ENCODE measurements at regions not wholly inside any gene's neighbourhood (a gene's known extent, or its start where the extent isn't known, plus 50 kb on each side); places are given as distances from the start of the nearest gene placed in this dataset.

DNA sequence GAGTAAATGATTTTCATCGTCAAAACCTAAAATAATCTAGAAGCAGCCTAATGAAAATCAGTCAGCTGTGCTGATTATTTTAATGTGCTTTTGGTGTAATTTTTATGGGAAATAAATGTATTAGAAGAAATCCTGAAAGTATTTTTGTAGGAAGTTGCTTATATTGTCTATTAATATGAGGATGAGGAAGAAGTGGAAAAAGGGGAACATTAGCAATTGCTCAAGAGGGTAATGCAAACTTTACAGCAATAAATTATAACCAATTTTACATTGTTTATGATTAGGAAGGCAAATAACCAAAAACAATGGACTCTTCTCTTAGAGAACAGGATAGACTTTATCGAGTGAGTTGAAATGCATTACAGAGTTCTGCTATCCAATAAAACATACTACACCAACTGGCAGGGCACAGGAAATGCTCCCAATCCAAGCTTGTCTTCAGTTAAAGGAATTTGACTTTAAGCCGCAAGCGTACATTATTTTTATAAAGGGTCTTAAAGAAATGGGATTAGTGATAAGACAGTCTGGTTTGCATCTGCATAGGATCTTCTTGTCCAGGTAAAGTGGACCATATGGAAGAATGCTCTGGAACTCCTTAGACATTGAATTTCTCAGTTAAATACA lies 374.8 kb downstream of the PDGFC start:
- CTCF ChIA-PET: no interaction called here
- POLR2A ChIA-PET: no interaction called here

DNA sequence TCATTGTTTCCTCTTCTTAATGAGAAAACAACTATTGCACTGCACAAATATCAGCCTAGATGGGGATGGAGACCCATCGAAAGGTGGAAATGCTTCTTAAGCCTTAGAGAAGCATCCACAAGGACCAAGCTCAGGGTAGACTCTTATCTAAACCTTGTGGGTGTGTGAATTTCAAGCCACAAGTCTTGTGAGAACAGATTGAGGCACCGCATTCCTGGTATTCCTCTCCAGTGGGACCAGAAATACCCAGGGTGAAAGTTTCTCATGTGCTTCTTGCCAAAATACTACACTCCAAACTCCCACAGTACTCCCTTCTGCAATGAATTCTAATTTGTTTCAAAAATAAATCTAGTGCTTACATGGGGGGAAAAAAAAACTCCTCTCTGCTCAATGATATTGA lies 375.6 kb downstream of the PDGFC start:
- ChIA-PET CTCF (no interaction called here), POLR2A (no interaction called here)

DNA sequence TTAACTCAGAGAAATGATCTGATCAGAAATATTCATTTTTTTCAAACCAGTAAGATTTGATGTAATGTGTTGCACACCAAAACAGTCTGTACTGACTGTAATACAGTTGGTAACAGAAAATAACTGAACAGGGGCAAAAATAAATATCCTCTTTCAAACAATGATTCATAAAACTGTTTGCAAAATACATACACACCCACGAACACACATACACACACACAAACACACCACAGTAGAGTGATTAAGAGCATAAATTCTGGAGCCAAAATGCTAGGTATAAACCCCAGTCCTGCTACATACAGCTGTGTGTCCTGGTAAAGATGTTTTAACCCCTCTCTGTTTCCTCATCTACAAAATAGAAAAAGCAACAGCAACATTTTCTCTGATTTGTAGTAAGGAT lies 376.6 kb downstream of the PDGFC start:
- CTCF ChIA-PET: no interaction called here

DNA sequence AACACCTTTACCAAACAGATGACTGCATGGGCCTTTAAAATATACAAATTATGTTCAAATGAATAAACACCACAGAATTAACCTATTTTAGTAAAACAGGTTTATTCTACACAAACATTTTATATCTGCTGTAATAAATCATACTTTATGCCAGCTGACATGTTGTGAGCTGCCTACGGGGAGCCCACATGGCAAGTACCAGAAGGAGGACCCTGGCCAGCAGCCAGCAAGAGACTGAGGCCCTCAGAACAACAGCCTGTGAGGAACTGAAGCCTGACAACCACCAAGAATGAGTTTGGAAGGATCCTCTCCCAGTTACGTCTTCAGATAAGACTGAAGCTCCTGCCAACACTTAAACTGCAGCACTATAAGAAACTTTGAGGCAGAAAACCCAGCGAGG lies 377.0 kb downstream of the PDGFC start:
- CTCF ChIA-PET: no interaction called here
- POLR2A ChIA-PET: no interaction called here

More for the DNA sequence above, 376.6 kb downstream of the PDGFC start:
- POLR2A ChIA-PET: no interaction called here

DNA sequence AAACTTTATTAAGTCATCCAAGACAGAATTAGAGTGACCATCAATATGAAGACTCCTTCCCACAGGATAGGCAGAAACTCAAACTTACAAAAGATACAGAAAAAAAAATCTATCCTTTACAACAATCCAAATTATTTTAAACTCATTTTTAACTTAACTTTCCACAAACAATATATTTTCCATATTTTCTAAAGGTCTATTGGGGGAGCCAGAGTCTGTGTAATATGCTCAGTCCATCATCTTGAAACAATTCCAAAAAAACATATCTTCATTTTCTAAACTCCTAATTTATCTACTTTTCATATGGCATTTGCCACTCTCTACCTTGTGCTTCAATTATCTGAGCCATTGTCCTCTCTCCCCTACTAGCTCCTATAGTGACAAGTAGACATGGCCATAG lies 378.1 kb downstream of the PDGFC start:
- ChIA-PET POLR2A (no interaction called here), CTCF (no interaction called here)

DNA sequence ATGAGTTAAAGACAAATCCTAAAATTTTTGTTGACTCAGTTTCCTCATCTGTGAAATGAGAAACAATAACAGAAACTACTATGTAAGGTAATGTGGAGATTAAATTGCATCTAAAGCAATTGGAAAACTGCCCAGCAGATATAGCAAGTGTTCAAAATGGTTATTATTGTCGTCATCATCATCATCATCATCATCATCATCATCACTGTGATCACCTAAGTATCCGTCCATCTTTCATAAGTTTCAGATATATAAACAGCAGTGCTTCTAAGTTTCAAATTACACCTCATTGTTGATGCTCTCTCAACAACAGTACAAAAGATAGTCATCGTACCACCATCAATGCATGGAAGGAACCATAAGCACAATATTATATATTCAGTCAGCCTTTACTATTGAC lies 379.9 kb downstream of the PDGFC start:
- POLR2A ChIA-PET: no interaction called here
- CTCF ChIA-PET: no interaction called here

DNA sequence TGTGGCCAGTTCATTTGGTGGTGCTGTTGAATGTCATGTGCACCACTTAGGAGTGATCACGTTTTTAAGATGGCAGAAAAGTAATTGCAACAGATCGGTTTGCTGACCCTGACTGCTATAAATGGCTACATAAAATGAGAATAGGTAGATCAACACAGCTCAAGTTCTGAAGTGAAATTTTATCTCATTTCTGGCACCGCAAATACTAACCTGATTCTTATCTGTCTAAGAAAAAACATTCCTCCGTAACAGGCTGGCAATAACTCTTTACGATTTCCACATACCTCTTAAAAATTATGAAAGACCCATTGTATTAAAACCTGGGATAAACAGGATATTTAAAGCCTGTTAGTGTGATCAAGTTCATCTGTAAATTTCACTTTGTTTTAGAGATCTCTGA lies 387.5 kb downstream of the PDGFC start:
- CTCF ChIA-PET: no interaction called here
- POLR2A ChIA-PET: no interaction called here

DNA sequence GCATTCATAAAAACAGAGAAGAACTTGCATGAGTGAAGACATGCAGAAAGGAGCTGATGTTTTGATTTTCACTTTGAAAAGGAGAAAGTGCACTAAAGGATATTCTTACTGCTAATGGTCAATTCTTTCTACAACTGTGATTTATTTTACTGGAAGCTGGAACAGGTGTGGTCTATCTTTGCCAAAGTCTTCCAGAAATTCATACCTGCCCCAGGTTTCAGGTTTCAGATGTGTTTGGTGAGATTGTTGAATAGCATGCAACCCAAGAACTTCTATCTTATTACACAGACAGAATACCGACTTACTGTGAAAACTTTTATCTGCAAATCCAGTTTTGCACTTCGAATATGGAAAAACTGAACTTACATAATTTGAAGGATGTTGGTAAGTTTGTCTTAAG lies 388.3 kb downstream of the PDGFC start:
- POLR2A ChIA-PET: no interaction called here
- CTCF ChIA-PET: no interaction called here

DNA sequence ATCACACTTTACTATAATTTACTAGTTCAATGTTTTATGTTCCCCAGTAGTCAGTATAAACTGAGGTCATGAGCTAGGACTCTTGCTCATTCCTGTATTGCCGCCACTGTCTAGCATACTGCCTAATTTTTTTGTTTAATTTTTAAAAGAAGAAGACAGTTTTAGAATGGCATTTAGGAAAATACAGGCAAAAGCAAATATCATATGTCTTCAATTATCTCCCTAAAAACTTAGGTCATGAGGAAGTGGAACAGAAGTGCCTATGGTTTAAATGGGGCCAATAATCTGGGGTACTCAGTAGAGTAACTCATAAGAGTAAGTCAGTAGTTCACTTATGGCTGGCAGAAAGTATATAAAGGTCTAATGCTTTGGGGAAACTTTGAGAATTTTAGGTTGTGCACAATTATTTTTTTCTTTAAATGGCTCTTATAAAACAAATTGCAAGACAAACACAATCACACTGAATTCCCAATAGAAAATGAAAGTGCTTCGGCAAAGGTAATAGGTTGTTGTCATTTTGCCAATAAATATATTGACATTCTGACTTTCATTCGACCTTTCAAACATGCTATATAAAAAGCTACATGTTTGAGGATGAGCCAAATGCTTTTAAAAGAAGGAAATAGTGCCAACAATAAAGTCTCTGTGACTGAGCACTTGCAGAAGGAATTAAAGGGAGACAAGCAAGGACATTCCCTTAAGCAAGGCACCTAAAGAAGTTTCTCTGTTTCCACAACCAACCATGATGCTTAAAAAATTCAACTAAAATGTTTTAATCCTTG lies 390.1 kb downstream of the PDGFC start:
- CTCF ChIA-PET: no interaction called here
- POLR2A ChIA-PET: no interaction called here

DNA sequence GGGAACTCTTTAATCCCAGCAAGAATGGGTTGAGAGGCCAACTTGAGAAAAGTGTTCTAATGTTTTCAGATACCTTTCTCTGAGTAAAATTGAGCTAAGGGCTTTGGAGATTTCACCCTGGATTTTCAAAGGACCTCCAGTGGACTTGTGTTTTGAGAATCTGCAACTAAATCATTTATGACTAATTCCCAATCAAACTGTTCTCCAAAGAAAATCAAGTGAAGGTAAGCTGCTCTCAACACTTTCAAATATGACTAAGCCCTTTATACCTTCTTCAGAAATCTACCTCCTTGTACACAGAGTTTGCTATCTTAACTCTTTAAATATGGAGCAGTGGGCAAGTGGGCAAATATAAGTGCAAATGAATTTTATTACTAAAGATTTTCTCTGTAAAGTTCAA lies 392.9 kb downstream of the PDGFC start:
- CTCF ChIA-PET: no interaction called here
- POLR2A ChIA-PET: no interaction called here

DNA sequence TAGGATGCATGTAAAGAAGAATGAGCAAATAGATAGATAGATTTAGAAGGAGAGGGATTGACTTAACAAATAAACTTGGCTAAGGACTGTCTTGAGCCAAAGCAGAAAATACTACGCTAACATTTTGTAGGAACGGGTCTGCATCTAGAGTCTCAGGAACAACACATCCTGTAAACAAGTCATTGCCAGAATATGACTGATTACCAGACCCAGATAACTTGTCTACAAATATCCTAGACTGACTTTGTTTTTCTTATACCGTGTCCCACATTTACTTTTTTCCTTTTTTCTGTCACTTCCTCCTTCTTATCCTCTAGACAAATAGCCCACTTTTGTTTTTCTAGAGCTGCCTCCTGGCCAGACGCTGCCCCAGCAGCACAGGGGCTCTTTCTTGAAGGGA lies 393.6 kb downstream of the PDGFC start:
- POLR2A ChIA-PET: no interaction called here
- CTCF ChIA-PET: no interaction called here

DNA sequence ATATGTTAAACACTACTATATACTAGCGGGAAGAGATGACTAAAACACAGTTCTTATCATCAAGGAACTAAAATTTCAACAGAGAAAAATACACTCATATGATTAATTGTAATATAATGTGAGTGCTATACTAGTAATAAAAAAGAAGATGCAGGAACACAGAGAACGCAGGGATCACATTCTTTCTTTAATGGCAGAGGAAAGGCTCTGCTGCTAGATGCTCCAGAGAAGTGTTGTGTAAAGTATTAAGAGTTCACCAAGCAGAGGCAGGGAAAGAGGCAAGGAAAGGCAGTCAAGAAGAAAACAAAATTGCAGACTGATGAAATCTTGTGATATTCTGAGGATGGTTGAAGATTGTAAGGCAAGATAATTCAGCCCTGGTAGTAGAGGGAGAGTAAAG lies 394.7 kb downstream of the PDGFC start:
- CTCF ChIA-PET: no interaction called here
- POLR2A ChIA-PET: no interaction called here

DNA sequence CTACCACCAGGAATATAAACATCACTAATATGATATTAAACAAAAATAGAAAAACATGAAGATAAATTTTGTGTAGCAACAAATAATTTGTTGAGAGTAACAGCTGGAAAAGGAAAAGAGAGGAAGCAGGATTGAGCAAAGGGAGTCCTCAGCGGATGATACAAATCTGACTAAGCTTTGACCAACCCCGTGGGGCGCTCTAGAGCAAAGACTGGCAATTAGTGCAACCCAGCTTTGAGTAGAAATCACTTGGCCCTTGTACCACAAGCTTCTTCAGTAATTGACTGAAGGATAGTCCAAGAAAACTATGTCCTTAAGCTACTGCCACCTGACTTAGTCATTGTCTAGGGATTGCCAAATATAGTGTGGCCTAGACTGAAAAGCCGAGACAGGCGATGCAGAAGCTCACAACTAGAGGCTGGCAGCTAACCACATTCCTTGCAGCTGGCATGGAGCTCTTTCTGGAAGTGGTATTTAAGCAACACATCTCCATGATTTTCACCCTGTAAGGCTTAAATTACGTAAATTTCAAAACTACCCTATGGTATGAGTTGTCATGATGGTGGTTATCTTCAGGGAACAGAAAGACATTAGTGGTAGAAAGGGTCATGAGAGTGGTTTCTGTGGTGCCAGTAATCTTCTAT lies 396.0 kb downstream of the PDGFC start:
- POLR2A ChIA-PET: no interaction called here

DNA sequence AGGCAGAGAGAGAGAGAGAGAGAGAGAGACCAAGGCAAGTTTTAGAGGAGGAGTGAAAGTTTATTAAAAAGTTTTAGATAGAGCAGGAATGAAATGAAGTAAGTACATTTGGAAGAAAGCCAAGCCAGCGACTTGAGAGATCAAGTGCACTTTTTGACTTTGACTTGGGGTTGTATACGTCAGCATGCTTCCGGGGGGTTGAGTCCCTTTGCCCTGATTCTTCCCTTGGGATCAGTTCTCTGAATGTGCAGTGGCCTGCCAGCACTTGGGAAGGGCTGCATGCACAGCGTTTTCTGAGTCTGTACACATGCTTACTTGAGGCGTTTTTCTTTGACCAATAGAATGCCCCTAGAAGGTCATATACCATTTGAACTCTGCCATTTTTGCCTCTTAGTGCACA lies 400.5 kb downstream of the PDGFC start:
- ChIA-PET POLR2A (no interaction called here), CTCF (no interaction called here)

More for the DNA sequence above, 396.0 kb downstream of the PDGFC start:
- CTCF ChIA-PET: no interaction called here

DNA sequence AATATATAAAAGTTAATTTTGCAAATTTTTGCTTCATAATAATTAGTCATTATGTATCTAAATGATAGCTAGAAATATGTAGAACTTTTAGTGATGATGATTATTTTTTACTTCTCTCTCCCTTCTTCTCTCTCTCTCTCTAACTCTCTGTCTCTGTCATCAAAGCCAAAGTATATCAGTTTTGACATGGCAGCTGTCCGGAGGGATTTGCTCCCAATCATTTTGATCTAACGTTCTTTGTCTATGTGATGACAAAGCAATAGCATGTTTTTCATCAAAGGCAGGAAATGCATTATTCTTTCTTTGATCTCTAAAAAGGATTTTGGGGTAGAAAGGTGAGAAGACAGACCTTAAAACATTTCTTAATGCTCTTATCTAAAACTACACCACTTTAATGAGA lies 402.1 kb downstream of the PDGFC start:
- POLR2A ChIA-PET: no interaction called here

DNA sequence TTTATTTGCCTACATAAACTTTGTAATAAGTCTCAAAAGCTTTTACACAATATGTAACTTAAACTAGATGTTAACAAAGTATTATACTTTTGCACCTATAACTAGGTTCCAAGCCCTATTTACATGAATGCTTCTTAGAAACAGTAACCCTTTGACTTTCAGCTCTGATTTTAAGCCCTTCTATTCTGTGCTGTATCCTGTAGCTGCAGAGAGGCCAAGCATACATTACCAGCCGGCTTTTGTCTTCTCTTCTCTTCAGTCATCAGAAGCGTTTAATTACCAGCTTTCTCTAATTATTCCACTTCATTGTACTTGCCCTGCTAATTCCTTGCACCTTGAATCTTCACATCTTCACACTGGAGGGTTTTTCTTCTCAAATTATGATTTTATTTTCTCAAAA lies 403.1 kb downstream of the PDGFC start:
- CTCF ChIA-PET: no interaction called here
- POLR2A ChIA-PET: no interaction called here

More for the DNA sequence above, 402.1 kb downstream of the PDGFC start:
- CTCF ChIA-PET: no interaction called here

DNA sequence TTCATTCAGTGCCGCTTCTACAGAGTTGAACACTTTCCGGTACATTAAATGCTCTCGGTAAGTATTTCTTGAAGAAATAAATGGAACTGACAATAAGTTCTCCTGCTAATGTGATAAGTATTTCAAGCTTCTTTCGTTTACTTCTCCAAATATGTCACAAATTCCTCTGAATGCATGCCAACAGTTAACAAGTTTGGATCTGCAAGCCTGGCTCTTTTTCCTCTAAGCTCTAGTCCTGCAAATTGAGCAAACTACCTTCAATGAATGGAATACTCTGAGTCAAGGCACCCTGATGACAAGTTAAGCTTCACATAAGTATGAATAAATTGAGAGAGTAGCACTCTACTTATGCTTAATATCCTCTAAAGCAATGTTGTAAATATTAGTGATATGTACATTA lies 403.6 kb downstream of the PDGFC start:
- ChIA-PET CTCF (no interaction called here), POLR2A (no interaction called here)

DNA sequence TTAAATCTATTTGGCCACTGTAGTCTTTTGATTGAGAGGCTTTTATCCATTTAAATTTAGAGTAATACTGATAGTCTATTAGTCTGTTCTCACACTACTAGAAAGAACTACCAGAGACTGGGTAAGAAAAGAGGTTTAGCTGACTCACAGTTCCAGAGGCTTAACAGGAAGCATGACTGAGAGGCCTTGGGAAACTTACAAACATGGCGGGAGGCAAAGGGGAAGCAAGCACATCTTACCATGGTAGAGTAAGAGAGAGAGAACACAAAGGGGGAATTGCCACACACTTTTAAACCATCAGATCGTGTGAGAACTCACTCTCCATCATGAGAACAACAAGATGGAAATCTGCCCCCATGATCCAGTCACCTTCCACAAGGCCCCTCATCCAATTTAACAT lies 410.9 kb downstream of the PDGFC start:
- POLR2A ChIA-PET: no interaction called here
- CTCF ChIA-PET: no interaction called here

DNA sequence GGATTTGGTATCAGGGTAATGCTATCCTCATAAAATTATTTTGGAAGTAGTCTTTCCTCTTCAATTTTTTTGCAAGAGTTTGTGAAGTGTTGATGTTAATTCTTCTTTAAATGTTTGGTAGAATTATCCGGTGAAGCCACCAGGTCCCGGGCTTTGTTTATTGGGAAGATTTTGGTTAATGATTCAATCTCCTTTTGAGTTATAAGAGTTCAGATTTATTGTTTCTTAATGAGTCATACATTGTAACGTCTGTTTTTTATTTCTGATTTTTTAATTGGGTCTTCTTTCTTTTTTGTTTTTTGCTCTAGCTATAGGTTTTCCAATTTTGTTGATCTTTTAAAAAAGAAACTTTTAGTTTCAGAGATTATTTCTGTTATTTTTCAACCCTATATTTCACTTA lies 412.3 kb downstream of the PDGFC start:
- ChIA-PET CTCF (no interaction called here), POLR2A (no interaction called here)

DNA sequence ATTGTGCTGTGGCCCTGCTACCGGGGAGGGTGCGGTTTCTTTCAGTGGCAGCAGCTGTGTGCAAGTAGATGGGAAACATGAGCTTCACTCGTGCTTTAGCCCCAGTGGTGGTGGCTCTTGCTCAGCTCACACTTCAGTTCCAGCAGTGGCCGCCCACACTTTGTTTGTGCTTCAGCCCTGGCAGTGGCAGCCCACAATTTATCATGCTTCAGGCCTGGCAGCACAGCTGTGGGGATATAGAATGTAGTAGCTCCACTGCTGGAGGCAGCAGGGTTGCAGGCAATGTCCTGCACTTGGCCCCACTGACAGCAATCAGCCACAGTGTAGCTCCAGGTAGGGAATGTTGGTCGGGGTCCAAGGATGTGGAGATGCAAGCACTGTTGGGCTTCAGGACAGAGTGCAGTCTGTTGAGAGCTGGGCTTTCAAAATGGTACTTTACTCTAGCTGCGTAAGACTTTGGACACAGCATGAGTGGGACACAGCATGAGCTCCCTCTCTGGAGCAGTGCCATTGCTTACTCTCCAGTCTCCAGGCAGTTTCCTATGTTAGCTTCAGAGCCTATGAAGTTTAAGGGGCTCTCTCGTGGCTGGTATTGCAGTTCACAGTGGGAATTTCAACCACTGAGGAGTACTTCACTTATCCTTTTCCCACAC lies 413.1 kb downstream of the PDGFC start:
- ChIA-PET CTCF (no interaction called here), POLR2A (no interaction called here)

DNA sequence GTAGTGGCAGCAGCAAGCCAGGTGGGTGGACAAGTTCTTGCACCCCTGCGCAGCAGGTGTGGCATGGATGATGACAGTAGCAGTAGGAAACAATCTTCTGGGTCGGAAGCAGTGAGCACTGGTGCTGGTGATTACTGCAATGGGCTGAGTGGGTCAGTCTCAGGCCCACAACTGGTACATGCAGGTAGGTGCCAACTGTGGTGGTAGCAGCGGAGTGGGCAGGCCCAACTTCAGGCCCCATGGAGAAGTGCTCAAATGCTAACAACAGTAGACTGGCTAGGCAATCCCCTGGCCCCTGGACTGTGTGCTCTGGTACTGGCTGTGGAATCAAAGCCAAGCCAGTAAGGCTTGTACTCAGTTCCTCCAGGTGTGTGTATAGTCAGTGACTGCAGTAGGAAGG lies 413.7 kb downstream of the PDGFC start:
- CTCF ChIA-PET: no interaction called here
- POLR2A ChIA-PET: no interaction called here
